Neural progenitor cell (in vitro differentiated cells): ENCODE measurements at regions not wholly inside any gene's neighbourhood (a gene's known extent, or its start where the extent isn't known, plus 50 kb on each side); places are given as distances from the start of the nearest gene placed in this dataset.

ENCODE experiments used
- EZH2 ChIP-seq: fragments of 200-600 bp; sonication (generic); IDR thresholded peaks from 2 replicates; pipeline ENCODE4 v1.6.1; 2017; ENCODE audit warnings: antibody characterized with exemption, mild to moderate bottlenecking, moderate library complexity
- TF ChIP-seq, protein P1 (sequence below): fragments of 200-600 bp; sonication (generic); IDR thresholded peaks from 2 replicates; pipeline ENCODE4 v1.5.1; 2017; ENCODE audit warnings: antibody characterized with exemption, mild to moderate bottlenecking

DNA sequence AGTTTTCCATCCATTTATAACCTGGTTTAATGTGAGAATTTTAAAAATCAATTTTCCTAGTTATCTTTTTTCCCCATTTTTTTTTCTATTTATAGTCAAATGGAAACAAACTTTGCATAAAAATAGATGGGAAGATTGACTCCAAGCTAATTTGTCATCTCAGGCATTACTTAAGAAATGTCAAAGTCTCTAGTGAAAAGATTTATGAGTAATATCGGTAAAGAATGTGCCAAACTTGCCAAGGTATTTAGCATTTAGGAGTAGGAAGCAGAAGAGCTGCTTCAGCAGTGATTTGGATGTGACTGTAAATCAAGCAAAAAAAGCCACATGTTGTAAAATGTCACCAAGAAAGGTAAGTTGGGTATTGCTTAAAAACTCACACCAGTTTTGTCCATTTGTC, 108.6 kb downstream of the LACC1 start:
- TF ChIP-seq, protein P1, sequence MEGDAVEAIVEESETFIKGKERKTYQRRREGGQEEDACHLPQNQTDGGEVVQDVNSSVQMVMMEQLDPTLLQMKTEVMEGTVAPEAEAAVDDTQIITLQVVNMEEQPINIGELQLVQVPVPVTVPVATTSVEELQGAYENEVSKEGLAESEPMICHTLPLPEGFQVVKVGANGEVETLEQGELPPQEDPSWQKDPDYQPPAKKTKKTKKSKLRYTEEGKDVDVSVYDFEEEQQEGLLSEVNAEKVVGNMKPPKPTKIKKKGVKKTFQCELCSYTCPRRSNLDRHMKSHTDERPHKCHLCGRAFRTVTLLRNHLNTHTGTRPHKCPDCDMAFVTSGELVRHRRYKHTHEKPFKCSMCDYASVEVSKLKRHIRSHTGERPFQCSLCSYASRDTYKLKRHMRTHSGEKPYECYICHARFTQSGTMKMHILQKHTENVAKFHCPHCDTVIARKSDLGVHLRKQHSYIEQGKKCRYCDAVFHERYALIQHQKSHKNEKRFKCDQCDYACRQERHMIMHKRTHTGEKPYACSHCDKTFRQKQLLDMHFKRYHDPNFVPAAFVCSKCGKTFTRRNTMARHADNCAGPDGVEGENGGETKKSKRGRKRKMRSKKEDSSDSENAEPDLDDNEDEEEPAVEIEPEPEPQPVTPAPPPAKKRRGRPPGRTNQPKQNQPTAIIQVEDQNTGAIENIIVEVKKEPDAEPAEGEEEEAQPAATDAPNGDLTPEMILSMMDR, result no peak
- no peak for TF ChIP-seq EZH2
